ENCODE measurements at regions not wholly inside any gene's neighbourhood (a gene's known extent, or its start where the extent isn't known, plus 50 kb on each side); places are given as distances from the start of the nearest gene placed in this dataset.
A peak's percentile ranks its signal among the peaks of the same experiment; 100 is the strongest.

DNA sequence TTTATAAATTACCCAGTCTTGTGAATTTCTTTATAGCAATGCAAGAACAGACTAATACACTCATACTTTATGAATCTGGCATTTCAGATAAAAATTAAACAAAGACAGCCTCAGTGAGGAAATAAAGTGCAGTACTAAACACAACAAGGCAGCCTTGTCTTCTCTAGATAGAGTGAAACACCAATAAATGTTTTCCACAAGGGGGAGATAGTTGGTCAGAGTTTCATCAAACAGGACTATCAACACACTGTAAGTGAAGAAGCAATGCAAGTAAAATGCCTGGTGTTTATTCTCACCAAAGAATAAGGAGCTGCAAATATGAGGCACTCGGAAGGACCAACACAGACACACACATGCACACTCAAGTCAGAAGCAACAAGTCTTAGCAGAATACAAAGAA is 62.8 kb downstream of the FAM9B start:
- peak; percentile 62 for DNase-seq

DNA sequence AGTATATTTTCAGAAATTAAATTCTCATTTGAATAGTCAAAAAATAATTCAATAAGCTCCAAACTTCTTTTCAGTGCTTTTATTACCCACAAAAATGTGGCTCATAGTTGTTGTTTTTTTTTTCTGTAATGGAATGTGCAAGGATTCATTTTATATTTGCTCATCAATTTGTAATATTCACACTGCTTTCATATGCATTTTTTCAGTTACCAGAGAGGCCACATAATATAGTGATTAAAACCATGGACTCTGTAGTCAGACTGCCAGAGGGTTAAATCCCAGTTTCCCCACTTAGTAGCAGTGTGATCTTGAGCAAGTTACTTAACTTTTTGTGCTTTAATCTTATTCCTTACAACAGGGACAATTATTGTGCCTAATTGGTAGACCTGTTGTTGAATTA is 64.5 kb downstream of the FAM9B start:
- no peak for DNase-seq

DNA sequence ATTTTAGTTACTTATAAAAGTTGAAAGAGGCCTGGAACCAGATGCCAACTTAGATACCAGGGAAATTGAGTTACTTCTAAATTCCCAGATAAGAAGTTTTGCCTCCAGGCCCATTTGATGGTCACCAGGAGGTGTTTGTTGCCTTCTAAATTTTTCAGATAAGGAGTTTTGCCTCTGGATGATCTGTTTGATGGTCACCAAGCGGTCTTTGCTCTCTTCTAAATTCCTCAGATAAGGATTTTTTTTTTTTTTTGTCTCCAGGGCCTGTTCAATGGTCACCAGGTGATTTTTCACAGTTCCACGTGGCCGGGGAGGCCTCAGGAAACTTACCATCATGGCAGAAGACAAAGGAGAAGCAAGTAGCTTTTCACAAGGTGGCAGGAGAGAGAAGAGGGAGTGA is 66.5 kb downstream of the FAM9B start:
- DNase-seq = no peak

DNA sequence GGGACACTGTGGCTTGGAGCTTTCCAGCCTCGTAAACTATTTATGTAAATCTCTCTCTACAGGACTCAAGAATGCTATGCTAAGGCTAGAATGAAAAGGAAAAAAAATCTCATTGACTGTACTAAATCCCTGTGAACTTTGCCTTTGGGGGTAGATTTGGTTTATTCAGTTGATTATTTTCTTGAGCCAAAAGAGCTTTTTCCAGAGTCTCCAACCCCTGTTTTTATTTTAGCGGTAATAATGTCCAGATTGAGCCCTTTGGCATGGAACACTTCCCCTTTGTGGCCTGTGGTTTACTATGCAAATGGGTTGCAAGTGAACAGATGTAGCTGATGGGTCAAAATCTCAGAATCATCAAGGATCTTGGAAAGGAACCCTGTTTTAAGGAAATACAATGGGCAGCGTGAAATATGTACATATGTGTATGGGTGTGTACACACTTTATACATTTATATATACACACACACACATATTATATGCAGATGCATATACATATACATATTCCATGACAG is 72.9 kb downstream of the FAM9B start:
- DNase-seq = no peak

DNA sequence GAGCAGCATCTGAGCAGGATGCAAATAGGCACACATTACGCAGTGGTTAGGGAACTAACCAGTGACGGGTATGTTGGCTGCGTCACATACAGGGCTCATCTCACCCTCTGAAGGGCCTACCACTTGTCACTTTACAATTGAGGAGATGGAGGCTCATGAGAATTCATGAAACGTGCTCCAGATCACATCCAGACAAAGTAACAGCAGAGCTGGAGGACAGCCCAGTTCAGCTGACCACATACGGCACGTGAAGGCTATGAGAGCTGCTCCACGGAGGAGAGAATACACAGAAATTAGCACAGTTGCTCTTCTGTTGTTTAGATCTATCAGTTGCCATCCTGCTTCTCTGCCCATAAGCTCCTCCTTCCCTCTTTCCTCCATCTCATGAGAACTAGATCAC is 78.4 kb downstream of the FAM9B start:
- no peak for DNase-seq

DNA sequence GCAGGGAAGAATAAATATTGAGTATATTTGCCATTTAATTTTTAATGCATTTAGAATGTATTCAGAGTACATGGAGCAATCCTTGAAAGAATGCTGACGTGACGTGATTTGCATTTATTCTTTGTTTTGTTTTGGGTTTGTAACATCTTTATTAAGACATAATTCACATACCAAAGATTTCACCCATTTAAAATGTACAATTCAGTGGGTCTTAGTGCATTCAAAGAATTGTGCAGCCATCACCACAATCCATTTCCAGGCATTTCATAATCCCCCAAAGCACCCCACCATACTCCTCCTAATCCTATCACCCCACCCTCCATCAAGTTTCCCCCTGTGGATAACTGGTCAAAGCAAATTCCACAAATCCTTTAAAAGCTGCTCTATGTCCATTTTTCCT is 87.4 kb downstream of the FAM9B start:
- no peak for DNase-seq

DNA sequence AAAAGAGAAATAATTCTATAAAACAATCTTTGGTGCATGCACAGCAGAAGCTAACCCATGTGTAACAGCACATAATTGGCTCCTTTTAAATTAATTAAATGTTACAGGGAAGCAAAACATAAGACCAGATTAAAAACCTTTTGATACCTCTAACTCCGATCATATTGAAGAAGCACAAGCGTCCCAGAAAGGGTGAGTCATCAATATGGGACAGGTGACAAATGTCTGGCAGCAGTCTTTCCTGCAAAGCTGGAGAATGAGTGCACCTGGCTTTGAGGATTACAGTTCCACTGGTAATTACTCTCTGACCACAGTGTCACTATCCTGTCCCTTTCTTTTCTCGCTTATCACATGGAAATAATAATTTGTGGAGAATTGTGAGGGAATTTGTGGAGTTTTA is 94.6 kb downstream of the FAM9B start:
- no peak for DNase-seq

DNA sequence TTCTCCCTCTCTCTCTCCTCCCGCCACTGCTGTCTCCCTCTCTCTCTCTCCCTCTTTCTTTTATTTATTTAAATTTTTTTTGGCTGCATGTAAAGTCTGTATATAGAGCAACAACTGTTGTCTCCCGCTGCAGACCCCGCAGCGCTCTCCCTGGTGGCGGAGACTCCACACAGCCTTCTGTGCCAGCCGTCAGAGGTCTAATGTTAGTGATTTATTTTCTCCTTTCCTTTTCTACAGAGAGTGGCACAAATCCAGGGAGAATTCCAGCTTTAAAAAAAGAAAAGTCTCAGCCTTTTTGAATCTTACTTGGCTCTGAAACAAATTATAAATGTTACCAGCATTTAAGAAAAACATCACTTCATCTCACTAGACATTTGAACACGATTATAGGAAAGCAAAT is 106.2 kb downstream of the FAM9B start:
- no peak for DNase-seq

DNA sequence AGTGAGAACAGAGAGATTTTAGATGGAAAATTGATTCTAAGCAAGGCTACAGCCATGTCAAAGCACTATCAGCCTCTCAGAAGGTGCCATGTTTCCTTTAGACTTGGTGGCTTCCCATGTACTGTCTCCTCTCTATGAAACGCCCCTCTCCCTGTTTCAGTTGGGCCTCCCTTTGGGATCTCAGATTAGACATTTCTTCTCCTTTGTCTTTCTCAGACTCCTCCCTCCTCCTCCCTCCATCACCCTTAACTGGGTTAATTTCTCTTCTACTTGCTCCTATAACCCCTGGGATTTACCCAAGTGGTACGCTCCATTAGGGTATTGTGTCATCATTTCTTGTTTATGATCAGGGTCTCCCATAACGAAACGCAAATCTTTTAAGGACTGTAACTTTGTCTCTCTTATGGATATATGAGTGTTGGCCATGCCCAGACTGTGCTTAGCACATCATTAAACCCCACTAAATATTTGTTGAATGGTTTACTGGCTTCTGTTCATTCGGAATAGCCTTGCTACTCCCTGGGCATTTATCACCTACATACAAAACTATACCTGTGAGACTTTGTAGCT is 106.8 kb downstream of the FAM9B start:
- DNase-seq = no peak

DNA sequence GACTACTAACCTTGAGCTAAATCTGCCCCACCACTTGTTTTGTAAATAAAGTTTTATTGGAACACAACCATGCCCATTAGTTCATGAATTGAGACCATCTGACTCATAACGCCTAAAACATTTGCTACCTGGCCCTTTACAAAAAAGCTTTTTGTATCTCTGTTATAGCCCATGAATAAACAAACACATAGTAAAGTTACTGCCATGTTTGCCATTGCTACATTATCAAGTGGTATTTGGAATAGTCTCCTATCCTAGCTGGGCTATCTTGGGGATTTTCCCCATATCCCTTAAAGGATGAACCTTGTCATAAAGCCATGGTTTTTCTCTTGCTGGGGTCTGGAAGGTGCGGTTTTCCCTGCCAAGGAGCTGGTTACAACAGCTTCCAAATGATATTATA is 112.3 kb downstream of the FAM9B start:
- no peak for DNase-seq

DNA sequence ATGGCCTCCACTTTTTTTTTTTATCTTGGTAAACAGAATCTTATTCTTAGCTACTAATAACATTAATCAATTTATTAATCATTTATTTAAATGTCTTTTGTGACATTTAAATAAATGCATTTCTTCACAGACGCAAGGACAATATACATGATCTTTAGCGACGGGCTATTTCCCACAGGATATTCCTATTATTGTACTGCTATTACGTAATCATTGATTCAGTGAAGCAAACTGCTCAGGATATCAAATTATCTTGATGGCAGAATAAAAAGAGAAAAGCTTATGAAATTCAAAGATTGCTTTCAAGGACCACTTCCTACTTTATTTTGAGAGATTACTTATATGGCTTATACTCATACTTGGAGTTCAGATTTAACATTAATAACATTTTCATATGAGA is 114.1 kb downstream of the FAM9B start:
- no peak for DNase-seq

DNA sequence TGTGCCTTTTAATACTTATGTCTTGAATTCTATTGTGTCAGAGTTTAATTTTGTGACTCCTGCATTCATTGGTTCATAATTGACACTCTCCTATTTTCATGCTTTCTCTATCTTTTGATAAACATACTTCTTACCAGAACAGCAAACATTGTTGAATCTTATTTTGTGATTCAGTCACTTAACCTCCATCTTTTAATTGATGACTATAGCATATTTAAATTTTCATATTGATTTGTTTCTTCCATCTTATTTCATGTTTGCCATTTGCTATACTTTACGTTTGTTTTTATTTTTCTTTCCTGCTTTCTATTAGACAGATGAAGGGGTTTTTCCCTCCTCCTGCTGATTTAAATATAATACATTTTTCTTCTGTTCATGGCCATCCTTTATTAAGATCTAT is 115.5 kb upstream of the FAM9A start:
- DNase-seq = no peak

DNA sequence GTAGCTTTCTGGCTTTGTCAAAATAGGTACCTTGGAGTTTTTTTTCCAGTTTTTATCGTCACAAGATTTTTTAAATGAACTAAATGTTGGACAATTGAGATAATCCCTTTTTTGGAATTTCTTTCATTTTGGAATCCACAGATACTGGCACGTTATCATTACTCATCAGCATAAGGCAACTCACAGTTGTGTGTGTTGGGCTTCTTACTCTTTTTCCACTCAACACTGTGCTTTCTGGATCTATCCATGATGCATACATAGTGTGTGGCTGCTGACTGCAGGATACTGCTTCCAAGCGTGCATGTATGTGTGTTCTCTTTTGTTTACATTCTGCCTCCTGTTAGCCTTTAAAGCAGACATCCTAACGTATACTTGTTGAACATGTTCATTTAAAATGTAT is 113.5 kb upstream of the FAM9A start:
- DNase-seq = no peak

DNA sequence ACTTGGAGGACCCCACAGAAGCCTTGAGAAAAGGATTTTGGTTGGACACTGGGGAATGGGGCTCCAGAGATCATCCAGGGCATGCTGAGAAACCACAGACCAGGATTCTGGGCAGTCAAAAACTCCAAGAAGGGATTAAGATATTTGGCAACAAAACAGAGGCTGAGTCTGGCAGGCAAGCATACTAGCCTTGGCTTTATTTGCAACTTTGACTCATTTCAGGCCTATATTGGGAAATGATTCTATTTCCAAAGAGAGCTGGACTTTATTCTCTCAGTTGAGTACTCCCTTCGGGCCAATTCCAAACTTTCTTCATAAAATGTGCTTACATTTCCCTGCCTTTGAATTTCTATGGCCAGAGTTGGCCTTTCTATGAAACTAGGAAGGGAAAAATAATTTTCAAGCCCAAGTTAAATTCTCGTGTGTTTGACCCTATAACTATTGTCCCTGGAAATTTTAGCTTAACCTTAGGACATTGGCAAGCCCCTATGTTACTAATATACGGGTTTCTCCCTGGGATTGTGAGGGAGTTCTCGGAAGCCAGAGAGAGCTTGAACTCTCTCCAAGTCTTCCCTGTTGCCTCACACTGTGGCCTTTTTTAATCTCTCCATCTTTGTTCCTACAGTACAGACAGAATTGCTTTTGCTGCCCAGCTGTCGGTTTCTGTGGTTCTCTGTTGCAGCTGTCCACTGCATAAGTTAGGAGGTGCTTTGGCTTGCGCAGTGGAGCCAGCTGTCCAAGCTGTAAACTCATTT is 112.6 kb upstream of the FAM9A start:
- no peak for DNase-seq

DNA sequence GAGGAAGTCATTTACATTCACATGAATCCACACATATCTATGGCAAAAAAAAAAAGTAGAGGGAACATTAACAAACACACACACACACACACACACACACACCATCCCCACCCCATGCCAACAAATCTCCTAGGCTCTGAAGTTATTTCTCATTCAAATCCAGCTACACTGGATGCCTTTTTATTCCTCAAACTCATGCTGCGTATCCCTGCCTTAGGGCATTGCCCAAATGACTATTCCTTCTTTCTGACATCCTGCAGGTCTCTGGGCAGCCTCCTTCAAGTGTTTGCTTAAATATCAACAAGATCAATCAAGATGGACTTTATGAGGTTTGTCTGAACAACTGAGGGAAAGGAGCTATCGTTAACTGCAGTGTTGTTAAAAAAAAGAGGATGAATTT is 106.5 kb upstream of the FAM9A start:
- no peak for DNase-seq

DNA sequence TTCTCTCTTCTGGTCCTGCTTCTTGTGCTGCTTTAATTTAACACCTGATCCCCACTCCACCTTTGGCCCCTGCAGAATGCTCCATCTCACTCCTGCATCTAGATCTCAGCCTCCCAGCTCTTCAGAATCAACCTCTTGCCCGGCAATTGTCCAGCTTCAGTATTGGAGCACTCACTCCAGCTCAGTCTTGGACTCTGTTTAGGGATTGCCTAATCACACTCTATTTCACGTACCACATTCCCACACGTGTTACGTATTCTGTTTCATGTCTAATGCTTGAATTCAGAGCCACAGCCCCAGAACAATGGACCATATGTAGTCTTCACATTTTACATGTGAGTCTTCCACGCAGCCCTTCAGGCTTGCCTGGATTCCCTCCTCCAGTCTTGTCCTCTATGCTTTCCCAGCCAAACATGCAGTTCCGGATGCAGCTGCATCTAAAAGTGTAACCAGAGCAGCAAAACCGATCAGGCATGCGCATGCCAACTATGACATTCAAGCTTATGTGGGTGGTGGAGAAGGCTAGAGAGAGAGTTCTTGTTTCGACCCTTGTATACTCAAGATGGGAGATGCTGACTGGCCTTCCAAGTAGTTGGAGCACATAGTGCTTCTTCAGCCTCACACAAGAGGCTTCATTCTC is 105.2 kb upstream of the FAM9A start:
- DNase-seq = no peak

DNA sequence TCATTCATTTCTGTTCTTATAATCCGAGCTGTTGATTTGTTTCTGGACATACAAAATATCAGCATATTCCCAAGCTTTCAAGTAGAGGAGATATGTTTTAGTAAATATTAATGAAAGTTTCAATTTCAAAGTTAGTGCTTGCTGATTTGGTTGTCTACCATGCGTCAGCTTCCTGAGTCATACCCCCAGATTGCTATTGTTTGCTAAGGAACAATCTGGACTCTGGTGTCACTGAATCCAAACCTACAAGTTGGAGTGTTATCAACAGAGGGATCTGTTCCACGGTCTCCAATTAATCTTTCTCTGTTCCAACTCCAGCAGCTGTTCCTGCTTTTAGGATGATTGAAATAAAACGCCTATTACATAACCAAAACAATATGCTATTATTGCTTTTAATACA is 96.1 kb upstream of the FAM9A start:
- no peak for DNase-seq

DNA sequence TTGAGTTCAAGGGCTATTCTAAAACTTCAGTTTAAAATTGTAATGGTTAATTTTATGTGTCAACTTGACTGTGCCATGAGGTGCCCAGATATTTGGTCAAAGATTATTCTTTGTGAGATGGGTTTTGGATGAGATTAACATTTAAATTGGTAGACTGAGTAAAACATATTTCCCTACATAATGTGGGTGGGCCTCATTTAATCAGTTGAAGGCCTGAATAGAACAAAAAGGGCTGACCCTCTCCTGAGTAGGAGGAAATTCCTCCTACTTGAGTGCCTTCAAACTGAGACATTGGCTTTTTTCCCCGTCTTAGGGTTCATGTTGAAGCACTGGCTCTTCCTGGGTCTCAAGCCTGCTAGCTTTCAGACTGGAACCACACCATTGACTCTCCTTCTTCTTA is 89.6 kb upstream of the FAM9A start:
- no peak for DNase-seq

DNA sequence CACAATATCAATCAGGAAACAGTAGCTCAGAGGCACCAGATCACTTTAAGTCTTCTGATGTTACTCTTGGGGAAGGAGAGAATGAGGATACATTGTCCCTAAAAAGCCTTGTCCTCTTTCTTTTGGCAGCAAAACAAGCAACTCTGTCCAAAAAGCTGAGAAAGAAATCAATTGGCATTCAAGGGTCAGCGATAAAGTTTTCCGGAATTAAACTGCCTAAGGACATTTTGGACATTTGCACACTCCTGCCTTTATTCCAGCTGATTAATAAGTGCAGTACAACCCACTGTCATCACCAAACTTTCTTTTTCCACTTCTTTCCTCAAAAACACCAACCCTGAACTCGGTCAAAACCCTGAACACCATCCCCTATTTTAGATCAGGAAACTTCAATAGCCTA is 85.8 kb upstream of the FAM9A start:
- DNase-seq = no peak

DNA sequence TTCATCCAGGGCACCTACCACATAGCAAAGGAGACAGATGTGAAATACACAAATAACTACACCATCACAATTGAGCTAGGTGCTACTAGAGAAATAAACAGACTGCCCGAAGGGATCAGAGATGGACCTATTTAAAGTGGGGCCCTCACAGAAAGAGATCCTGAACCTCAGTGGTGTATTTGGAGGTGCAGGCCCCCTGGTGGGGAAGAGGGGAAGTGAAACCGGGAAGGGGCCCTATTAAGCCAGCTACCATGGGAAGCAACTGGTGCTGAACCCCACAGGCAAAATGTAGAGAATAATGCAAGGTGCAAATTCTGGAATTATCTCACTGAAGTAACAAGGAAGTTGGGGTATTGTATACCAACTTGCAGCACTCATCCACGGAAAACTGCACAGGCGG is 78.6 kb upstream of the FAM9A start:
- DNase-seq = peak; percentile 2

DNA sequence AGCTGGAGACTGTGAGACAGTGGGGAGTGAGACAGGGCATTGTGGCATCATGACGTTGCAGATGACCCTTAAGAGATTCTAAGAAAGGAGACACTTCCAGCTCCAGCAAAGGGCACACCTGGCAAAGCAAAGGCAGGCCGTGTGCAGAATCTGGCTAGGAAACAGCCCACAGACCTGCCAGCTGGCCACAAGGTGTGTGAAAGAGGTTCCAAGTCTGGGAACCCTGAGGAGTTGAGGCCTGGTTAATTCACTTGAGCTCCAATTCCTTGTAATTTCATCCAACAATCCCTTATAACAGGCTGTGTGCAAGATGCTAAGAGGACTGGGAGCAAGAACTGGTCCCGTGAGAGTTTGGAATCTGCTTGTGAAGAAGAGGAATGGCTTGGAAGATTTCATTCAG is 72.8 kb upstream of the FAM9A start:
- no peak for DNase-seq

DNA sequence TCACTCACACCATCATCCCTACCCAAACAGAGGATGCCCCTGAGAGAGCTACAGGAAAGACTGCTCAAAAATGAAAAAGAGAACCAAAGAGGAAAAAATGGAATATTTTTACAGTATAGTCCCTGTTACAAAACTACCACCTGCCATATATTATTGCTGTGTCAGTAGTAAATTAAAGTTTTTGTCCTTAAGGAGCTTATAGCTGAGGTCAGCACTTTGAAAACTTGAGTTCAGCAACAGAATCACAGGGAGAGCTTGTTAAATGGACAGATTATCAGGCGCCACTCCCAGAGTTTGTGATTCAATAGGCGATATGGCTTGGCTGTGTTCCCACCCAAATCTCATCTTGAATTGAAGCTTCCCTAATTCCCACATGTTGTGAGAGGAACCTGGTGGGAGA is 71.9 kb upstream of the FAM9A start:
- no peak for DNase-seq

DNA sequence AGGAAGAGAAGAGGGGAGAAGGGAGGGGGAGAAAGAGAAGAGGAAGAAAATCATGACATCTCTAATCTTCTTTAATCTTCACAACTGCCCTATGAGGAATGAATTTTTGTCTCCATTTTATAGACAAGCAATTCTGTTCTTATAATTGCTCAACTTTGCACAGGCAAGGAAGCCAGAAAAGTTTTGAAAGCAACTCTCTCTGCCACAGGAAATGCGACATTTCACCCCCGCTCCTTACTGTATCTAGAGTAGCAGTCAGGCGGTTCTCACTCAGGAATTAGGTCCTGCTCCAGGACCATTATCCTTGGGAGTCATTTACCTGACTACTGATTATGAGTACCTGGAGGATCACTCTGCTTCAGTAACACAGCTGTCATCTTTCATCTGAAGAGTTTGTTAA is 69.2 kb upstream of the FAM9A start:
- DNase-seq = no peak

DNA sequence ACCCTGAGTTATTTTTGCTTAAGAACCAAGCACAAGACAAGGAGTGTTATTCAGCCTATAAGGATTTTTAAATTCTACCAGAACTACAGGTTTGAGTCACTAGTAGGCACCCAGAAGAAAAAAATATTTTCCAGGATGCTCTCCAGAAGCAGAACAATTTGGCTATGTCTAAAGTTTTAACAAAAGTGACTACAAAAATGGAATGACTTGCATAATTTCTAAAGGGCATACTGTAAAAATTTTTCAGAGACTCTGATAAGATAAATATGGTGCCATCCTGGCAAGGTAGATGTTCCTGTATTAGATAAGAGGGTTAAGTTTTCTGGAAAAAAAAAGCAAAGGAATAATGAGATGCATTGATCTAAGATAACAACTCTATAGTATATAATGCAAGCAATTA is 68.6 kb upstream of the FAM9A start:
- DNase-seq = no peak

DNA sequence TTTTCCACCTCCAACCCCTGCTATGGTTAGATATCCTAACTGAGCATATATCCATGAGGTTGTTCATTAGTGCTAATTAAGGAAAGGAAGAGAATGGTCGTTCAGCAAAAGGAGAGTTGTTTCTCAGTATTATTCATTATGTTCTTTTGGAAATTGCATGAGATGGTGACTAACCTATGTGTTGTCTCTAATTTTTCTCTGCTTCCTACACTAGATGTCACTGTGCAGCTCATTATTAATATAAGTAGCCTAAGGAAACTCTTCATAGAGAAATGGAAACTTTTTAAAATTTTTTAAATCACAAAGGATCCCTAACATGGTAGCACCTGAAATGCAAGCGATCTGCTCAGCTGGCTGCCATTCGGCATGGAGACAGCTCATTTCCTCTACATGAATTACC is 67.7 kb upstream of the FAM9A start:
- no peak for DNase-seq

Data from CD4-positive, alpha-beta T cell treated with Interleukin-17A for 1 hour (primary cell).